ENCODE measurements at regions not wholly inside any gene's neighbourhood (a gene's known extent, or its start where the extent isn't known, plus 50 kb on each side); places are given as distances from the start of the nearest gene placed in this dataset.
"Not testable (repeated sequence)": the region's sequence is repeated elsewhere in the genome, so short reads cannot be mapped to it uniquely, and the experiment has no call there.

DNA sequence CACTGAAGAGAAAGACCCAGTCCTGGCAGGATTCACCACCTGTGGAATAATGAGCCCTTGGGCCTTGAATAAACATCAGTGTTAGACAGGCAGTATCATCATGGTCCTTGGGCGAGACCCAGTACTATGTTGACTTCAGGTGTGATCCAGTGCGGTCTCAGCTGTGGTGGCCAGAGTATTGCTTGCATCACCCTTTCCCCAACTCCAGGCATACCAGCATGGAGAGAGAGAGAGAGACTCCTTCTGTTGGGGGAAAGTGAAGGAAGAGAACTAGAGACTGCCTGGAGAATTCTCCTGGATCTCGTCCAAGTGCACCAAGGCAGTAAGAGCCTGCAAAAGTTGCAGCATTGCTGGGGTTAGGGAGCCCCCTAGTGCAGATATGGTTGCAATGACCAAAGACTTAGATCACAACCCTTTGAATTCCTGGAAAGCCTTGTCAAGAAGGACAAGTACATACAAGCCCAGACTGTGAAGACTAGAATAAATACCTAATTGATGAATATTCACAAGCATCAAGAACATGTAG is 61.1 kb upstream of the VAMP7 start:
- DNase-seq (ENCODE audit: low read depth) = peak; percentile 71

DNA sequence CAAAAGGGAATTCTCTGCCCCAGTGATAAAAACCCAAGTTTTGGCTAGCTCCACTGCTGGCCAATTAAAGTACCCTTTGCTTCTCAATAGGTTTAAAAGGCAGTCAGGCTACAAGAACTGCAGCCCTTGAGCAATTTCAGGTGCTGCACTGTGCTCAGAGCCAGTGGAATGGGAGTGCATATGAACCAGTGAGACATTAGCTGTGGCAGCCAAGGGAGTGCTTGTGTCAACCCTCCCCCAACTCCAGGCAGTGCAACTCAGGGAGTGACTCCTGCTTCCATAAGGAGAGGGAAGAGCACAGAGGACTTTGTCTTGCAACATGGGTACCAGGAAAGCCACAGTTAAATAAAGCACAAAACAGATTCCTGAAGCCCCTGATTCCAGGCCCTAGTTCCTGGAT is 61.6 kb upstream of the VAMP7 start:
- no peak for DNase-seq (ENCODE audit: low read depth)

DNA sequence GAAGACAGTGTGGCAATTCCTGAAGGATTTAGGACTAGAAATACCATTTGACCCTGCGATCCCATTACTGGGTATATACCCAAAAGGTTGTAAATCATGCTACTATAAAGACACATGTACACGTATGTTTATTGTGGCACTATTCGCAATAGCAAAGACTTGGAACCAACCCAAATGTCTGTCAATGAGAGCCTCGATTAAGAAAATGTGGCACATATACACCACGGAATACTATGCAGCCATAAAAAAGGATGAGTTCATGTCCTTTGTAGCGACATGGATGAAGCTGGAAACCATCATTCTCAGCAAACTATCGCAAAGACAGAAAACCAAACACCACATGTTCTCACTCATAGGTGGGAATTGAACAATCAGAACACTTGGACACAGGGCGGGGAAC is 66.8 kb upstream of the VAMP7 start:
- not testable (repeated sequence) for DNase-seq (ENCODE audit: low read depth)

DNA sequence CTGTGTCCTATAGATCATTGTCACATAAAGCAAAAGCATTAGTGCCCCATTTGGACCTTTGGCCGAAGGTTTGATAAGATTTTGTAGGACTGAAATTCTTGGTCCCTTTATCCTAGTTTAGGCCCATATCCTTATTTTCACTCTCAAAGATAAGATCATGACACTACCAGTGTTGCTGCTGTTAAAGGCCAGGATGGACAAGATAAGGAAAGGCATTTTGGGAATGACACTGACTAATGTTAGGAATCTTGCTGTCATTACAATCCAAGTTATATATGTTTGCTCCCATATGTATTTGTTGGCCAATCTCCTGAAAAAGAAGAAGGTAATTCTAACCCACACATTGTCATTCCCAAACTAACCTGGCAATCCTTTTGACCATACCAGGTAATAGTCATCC is 101.3 kb upstream of the VAMP7 start:
- no peak for DNase-seq (ENCODE audit: low read depth)

DNA sequence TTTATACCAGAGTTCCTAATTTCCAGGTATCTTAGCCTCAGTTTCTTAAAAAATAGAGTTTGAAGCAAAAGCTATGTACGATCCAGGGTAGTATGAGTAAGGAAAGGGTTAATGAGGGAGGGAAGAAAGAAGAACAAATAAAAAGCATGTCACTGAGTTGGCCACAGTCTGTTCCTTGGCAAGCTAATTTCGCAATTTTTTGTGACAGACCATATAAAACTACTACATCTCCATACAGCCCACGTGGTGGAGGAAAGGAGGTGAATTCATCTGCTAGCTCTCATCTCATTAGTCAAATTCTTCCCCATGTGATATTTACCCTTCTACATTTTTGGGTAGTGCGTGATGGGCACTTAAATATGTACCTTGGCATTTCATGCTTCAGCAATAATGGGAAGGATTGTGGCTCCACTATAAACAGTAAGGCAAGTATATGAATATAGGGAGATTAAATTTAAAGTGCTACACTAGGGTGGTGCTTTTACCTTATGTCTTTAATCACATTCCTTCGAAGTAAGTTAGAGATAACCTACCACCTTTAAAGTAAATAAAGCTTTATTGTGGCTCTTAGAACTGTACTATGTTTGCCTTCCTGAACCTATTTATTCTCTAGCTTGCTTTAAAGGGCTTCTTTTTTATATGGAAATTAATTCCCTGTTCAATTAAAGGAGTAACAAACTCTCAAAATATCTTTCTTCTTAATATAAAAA is 102.1 kb upstream of the VAMP7 start:
- no peak for DNase-seq (ENCODE audit: low read depth)

DNA sequence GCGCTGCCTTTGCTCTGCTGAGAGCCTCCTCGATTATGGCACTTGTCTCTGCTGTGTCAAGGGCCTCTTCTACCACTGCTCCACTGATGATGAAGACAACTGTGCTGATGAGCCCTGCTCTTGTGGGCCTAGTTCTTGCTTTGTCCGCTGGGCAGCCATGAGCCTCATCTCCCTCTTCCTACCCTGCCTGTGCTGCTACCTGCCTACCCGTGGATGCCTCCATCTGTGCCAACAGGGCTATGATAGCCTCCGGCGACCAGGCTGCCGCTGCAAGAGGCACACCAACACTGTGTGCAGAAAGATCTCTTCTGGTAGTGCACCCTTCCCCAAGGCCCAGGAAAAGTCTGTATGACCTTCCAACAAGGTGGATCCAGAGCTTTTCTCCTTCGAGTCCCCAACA is 106.8 kb upstream of the VAMP7 start:
- DNase-seq (ENCODE audit: low read depth) = no peak

DNA sequence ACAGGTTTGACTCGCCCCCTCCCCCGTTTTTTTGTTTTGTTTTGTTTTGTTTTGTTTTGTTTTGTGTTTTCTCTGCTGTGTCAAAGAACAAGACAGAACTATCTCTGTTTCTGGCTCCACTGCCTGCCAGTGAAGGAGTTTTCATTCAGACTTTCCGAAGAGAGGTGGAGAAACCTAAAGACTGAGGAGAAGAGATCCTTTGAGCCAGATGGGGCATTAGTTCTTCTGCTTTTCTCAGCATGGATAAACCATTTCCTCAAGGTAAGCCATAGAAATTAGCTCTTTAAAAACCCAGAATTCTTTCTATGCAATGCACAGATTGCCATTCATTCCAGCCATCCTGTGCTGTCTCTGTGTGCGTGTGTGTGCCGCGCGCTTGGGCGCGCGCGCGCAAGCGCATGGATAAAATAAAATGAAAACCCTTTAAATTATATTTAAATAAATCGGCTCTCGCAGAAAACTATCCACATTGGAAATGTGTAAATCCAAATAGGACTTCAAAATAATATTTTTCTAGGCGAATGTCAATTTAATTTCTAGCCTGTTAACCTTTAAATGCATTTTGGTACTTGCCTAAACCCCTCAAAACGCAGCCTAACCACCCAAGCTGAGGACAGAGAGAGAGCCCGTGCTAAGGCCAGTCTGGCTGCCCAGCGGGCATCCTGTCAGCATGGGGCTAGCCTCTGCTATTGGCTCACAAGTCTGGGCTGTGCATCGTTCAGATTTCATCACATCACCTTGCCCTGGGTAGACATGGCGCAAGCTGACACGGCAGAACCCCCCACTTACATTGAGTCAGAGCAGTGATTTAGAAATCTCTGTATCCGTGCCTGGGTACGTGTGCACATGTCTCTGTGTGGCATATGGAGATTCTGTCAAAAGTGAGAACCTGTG is 113.0 kb upstream of the VAMP7 start:
- peak; percentile 60 for DNase-seq (ENCODE audit: low read depth)

DNA sequence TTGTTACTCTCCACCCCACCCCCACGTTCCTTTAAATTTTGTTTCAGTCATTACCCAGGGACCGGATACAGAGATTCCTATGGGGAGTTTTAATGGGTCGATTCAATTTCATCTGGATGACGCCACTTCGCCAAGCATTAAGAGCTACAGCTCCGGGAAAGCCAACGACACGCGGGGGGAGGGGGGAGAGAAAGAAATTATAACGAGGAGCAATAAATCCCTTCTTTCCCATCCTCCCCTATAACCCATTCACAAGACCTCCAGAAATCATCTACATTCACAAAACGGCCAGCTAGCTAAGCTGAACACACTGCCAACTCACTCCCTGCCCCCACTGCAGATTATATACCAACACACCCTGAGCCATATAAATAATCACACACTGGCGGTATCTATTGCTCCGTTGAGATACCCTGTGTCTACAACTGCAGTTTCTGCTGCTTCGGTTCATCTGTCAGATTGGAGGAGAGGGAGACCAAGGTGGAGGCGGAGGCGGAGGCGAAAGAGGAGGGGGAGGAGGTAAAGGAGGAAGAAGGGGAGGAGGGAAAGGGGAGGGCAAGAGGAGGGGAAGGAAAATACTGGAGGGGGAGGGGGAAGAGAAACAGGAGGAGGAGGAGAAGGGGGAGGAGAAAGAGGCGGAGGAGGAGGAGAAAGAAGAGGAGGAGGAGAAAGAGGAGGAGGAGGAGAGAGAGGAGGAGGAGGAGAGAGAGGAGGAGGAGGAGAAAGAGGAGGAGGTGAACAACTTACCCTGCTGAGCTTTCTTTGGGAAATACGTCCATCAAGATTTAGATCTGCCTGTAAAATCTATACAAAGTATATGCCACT is 113.9 kb upstream of the VAMP7 start:
- DNase-seq (ENCODE audit: low read depth) = peak; percentile 77

DNA sequence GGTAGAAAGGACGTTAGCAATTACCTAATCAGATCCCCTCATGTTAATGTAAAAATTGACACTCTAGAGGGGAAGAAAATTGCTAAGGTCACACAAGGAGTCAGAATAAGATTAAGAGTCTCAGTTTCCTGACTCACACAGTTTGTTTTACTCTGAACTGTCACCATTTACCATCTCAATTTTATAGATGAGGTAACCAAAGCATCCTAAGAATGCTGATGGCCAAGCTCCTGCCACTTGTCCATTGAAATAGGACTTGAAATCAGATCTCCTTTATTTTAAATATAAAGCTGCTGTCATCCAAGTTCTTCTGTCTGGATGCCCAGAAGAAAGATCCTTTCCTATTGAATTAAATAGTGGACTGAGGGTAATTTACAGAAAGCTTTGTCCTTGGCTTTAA is 114.8 kb upstream of the VAMP7 start:
- DNase-seq (ENCODE audit: low read depth) = no peak

DNA sequence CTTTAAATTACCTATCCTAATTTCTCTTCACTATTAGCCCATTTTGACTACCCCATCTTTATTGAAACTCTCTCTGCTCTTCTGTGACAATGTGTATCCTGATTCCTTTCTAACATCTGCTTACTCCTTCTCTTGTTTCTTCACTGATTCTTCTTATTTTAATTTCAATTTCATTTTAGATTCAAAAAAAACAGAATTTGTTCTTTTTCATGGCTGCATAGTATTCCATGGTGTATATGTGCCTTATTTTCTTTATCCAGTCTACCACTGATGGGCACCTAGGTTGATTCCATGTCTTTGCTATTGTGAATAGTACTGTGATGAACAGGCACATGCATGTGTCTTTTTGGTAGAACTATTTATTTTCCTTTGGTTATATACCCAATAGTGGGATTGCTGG is 120.0 kb upstream of the VAMP7 start:
- no peak for DNase-seq (ENCODE audit: low read depth)

DNA sequence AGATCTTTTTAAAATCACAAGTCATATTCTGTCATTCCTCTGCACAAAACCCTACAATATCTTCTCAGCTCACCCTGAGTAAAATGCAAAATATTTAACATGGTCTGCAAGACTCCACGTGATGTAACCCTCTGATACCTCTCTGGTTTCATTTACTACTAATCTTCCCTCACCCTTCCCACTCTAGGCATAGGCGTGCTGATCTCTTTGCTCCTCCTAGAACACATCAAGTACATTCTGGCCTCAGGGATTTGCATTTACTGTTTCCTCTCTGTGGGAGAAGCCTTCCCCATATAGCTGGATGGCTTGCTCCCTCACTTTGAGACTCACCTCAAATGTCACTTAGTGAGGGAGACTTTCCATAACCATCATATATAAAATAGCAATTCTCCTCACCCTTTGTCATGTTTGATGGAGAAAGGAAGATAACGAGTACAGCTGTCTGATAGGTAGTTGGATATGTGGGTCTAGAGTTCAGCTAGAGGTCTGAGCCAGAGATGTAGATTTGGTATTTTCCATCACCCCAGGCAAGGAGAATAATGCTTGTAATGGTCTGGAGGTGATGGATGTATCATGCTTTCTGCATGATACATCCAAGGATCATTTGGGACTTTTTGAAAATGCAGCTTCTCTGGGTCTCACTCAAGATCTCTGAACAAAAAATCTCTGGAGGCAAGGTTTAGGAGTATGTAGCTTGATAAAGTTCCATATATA is 123.9 kb upstream of the VAMP7 start:
- DNase-seq (ENCODE audit: low read depth) = no peak

DNA sequence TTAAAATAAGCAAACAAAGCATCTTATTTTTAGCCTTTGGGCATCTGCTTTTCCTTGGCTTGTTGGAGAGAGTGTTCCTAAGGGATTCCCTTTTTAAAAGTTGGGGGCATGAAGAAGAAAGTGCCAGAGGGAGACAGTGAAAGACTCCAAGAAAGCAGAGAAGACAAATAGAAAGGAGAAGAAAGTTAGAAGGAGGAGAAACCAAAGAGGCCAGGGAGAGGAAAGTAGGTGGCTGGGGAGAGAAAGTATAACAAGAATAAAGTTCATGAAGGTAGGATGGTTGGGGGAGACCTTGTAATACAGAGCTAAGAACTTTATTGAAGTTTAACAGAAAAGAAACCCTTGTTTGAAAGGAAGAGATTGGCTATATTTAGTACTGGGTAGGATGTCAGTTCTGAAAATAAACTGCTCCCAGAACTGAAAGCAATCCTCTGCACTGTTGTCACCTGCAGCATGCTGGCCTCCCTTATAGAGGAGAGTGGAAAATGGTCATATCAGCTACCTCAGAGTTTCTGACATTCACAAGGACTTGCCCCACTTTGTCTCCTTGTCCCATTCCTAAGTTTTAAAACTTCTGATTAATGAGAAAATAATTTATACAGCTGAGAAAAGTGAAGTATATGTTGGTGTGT is 125.3 kb upstream of the VAMP7 start:
- no peak for DNase-seq (ENCODE audit: low read depth)

DNA sequence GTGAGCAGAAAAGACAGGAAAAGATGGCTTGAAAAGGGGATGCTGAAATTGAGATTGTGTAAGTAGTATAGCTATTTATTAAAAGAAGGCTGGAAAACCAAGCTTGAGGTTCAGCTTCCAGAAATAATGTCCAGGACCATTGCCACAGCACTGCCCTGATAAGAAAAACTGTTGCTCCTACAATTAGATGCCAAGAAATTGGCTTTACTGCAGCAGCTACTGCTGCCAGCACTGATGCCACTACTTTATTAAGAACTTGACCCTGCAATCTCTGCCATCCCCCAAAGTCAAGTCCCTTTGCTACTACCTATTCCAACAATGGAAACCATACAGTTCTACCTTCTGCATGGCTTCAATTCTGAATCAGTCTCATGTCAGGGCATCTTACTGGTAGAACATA is 130.0 kb upstream of the VAMP7 start:
- no peak for DNase-seq (ENCODE audit: low read depth)

DNA sequence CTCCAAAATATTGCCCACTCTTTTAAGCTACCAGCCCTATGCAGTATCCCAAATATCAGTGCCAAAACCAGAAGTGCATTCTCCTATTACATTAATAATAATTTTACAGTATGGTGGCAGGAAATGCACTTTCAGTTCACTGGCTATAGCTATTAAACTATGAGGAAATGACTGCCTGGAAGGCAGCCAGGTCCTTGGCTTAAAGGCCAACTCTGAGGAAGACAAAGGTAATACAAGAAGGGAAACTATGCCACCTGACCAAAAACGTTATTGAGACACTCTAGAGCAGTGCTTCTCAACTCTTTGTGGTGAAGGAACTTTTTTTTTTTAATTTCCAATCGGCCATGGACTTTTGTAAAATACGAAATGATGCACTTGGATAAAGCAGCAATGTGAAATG is 133.6 kb upstream of the VAMP7 start:
- no peak for DNase-seq (ENCODE audit: low read depth)

DNA sequence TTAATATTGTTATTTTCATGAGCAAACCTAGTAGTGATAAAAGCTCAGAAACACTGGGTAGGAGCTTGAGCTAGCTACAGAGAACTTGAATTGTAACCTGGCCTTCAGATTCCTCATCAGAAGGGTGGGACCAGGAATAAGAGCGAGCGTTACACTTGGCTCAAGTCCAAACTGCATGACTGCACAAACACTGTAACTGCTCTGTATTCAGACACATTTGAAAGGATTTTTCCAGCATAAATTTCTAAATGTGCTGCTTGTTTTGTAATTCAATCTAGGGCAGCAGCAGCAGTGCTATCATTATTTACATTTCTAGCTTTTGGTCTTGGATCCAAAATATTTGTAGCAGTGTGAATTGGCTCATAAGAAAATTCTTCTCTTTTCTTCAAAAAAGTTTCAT is 133.0 kb upstream of the TMLHE start:
- no peak for DNase-seq (ENCODE audit: low read depth)

DNA sequence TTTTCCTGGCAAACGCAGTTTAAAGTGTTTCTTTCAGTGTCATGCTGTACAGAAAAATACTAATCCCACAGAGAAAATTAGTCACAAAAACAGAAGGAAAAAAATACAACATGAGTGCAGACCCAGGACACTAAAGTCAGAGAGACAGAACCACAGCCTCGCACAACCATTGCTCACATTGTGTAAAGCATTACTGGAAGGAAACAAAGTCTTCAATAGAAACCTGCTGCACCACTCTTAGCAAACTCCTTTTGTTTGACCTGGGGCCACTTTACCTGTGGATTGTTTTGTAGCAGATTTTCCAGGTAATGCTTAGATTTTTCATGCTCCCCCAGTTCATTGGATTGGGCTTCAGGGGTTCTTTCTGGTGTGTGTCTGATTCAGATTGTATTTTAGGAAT is 131.8 kb upstream of the TMLHE start:
- DNase-seq (ENCODE audit: low read depth) = no peak

DNA sequence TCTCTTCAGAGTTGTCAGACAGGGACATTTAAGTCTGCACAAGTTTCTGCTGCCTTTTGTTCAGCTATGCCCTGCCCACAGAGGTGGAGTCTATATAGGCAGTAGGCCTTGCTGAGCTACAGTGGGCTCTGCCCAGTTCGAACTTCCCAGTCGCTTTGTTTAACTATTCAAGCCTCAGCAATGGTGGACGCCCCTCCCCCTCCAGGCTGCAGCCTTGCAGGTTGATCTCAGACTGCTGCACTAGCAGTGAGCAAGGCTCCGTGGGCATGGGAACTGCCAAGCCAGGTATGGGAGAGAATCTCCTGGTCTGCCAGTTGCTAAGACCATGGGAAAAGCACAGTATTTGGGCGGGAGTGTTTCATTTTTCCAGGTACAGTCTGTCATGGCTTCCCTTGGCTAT is 115.6 kb upstream of the TMLHE start:
- DNase-seq (ENCODE audit: low read depth) = not testable (repeated sequence)

DNA sequence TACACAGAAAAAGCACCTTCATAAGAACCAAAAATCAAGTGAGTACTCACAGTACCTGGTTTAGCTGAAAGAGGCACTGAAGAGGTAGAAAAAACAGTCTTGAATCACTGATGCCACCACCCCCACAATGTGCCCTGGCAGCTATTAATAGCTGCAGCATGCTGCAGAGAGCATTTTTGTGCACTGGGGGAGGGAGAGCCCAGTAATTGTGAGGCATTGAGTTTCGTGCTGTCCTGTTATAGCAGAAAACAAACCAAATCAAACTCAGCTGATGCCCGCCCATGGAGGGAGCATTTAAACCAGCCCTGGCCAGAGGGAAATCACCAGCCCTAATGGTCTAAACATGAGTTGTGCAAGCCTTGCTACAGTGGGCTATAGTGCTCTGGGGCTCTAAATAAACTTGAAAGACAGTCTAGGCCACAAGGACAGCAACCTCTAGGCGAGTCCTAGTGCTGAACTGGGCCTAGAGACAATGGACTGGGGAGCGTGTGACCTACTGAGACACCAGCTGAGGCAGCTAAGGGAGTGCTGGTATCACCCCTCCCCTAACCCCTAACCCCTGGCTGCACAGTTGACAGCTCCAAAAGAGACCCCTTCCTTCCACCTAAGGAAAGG is 106.3 kb upstream of the TMLHE start:
- no peak for DNase-seq (ENCODE audit: low read depth)

DNA sequence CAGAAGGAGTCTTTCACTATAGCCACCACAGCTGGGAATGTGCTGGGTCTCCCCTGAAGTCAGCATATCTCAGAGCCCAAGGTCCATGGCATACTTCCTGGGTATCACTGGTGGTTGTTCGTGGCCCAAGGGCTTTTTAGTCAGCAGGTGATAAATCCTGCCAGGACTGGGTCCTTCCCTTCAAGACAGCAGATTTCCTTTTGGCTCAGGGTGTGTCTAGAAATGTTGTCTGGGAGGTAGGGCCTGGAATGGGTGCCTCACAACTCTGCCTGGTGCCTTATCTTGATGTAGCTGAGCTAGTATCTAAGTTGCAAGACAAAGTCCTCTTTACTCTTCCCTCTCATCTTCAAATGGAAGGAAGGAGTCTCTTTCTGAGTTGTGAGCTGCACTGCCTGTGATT is 102.4 kb upstream of the TMLHE start:
- no peak for DNase-seq (ENCODE audit: low read depth)

DNA sequence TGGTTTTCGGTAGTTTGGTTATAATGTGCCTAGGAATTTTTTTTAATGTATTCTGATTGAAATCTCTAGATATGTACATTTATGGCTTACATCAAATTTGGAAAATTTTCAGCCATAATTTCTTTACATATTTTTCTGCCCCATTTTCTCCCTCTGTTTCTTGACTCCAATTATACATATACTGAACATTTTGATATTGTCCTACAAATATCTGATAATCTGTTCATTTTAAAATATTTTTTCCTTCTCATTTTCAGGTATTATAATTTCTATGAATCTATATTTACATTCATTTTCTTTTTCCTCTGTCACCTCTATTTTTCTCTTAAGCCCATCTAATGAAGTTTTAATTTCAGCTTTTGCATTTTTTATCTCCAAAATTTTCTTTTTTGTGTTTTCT is 82.7 kb upstream of the TMLHE start:
- no peak for DNase-seq (ENCODE audit: low read depth)

DNA sequence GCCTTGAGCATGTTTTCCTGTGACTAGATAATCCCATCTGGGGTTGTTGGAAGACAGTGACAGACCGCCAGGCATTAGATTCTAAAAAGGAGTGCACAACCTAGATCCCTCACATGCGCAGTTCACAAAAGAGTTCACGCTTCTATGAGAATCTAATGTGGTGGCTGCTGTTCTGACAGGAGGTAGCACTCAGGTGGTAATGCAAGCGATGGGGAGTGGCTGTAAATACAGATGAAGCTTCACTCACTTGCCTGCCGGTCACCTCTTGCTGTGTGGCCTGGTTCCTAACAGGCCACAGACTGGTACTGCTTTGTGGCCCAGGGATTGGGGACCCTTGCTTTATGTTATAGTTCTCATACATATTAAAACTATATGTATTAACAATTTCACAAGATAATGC is 81.9 kb upstream of the TMLHE start:
- no peak for DNase-seq (ENCODE audit: low read depth)
